Stimulated activated CD4-positive, alpha-beta T cell treated with anti-CD3 and anti-CD28 coated beads, Interleukin-15, amount 100 ng/mL, for 24 hours (primary cell): ENCODE measurements at regions not wholly inside any gene's neighbourhood (a gene's known extent, or its start where the extent isn't known, plus 50 kb on each side); places are given as distances from the start of the nearest gene placed in this dataset.
"Not testable (repeated sequence)": the region's sequence is repeated elsewhere in the genome, so short reads cannot be mapped to it uniquely, and the experiment has no call there.

Experiments used
- DNase-seq: peaks from one replicate; pipeline ENCODE4 v3.0.0-alpha.2; 2020

DNA sequence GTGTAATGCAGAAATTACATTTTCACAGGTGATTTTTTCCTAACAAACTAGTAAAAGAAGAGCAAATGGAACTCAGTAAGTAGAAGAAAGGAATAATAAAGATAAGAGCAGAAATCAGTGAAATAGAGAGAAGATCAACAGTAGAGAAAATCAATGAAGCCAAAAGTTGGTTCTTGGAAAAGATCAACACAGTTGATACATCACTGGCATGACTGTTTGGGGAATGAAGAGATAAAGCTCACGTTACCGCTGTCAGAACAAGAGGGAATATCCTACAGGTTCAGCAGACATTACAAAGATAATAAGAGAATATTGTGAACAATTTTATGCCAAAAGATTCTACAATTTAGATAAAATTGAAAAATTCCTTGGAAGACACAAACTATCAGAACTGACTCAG lies 146.4 kb downstream of the ACTR3B start:
- DNase-seq: no peak

- DNase-seq: no peak
These were observed 147.7 kb downstream of the ACTR3B start for GRCh38 chr7:152907042-152907761.

- DNase-seq: no peak
These were observed 149.7 kb downstream of the ACTR3B start for GRCh38 chr7:152909280-152909679.

GRCh38 chr7:152909683-152910544 lies 150.4 kb downstream of the ACTR3B start:
- no peak for DNase-seq

- no peak for DNase-seq
These were observed 151.1 kb downstream of the ACTR3B start for GRCh38 chr7:152910545-152911225.

DNA sequence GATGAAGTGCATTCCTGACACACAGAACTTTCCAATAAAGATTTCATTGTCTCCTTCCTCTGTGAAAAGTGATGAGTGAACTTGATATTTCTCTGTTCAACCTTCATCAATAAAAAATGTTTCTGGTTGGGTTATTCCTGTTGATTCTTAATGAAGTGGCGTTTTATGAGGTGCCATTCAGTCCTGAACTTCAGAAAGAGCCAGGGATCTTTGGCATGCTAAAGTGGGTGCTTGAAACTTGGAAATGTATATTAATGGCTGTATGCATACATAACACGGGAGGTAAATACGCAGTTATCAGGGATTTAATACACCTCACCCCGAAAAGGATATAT lies 151.6 kb downstream of the ACTR3B start:
- DNase-seq: no peak

- no peak for DNase-seq
These were observed 152.4 kb downstream of the ACTR3B start for GRCh38 chr7:152911922-152912321.

DNA sequence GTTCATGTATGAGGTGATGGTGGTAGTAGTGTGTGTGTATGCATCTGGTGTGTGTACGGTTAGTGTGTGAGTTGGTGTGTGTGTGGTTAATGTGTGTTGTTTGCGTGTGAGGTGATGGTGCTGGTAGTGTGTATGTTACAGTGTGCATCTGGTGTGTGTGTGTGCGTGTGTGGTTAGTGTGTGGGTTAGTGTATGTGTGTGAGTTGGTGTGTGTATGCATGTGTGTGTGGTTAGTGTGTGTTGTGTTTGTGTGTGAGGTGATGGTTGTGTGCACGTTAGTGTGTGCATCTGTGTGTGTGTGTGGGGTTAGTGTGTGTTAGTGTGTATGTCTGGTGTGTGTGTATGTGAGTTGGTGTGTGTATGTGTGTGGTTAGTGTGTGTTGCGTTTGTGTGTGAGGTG lies 153.0 kb downstream of the ACTR3B start:
- no peak for DNase-seq

- DNase-seq: no peak
These were observed 153.9 kb downstream of the ACTR3B start for GRCh38 chr7:152913492-152913891.

DNA sequence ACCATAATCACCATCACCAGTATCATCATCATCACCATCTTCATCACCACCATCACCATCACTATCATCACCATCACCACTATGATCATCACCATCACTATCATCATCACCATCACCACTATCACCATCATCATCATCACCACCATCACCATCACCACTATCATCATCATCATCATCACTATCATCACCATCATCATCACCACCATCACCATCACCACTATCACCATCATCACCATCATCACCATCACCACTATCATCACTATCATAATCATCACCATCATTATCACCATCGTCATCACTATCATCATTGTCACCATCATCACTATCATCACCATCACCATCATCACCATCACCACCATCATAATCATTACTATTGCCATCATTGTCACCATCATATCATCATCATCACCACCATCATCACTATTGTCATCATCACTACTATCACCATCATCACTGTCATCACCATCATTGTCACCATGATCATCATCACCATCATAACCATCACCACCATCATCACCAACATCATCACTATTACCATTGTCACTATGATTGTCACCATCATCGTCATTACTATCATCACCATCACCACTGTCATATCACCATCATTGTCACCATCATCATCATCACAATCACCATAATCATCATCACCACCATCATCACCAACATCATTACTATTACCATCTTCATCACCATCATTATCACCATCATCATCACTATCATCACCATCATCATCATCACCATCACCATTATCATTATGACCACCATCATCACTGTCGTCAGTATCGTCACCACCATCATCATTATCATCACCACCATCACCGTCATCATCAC lies 154.7 kb downstream of the ACTR3B start:
- no peak for DNase-seq

GRCh38 chr7:152914845-152915102 lies 155.2 kb downstream of the ACTR3B start:
- not testable (repeated sequence) for DNase-seq

DNA sequence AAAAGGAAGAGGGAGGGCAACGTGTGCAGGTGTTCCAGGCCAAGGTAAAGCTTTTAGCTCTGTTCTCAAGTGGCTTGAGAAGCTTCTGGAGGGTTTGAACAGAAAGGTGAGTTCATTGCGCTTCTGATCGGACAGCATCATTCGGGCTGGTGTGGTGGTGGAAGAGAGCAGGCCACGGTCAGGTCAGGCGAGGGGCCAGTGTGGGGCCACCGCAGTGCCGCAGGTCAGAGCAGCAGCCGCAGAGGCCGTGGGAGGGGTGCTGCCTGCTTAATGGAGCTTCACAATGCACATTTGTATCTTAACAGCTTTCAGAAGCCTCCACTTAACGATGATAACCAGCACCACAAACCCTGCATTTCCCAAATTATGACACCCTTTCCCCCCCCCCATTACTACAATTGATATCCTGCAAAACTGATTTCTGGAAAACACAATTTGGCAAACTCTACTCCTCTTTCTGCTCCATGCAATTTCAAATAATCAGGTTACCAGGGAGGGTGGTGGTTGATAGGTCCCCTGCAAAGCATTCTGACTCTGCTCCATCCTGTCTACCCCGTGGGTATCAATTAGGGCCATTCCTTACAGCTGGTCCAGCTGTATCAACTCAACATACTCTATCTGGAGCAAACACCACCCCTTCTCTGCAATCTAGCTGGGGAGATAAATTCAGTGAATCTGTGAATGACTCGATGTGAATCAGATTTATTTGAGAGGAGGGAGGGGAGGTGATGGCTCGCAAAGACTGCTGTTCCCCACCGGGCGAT lies 162.9 kb downstream of the ACTR3B start:
- no peak for DNase-seq

- no peak for DNase-seq
These were observed 164.2 kb downstream of the ACTR3B start for GRCh38 chr7:152923711-152924110.

GRCh38 chr7:152924238-152924637 lies 164.7 kb downstream of the ACTR3B start:
- DNase-seq: no peak

GRCh38 chr7:152924826-152925411 lies 165.4 kb downstream of the ACTR3B start:
- DNase-seq: no peak

GRCh38 chr7:152925412-152926147 lies 166.0 kb downstream of the ACTR3B start:
- no peak for DNase-seq

GRCh38 chr7:152931633-152932032 lies 172.1 kb downstream of the ACTR3B start:
- DNase-seq: no peak

GRCh38 chr7:152937282-152937681 lies 177.7 kb downstream of the ACTR3B start:
- no peak for DNase-seq

- DNase-seq: not testable (repeated sequence)
These were observed 187.1 kb downstream of the ACTR3B start for GRCh38 chr7:152946616-152947015.

DNA sequence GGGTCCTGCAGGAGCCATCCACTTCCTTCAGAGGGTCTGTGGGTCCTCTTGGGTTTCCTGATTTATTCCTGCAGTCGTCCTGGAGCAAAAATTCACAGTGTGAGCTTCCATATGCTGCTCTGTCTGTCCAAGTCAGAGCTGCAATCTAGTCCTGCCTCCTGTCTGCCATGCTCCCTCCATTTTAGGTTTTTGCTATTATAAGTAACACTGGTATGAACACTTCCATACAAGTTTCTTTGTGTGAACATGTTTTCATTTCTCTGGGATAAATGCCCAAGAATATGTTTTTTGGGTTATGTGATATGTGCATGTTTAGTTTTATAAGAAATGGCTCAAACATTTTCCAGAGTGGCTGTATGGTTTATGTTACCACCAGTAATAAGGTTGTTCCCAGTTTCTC lies 188.1 kb downstream of the ACTR3B start:
- no peak for DNase-seq

GRCh38 chr7:152949253-152949652 lies 189.7 kb downstream of the ACTR3B start:
- DNase-seq: no peak
